GM10847 (cell line): ENCODE measurements at regions not wholly inside any gene's neighbourhood (a gene's known extent, or its start where the extent isn't known, plus 50 kb on each side); places are given as distances from the start of the nearest gene placed in this dataset.

Experiments
- POLR2A ChIP-seq: IDR thresholded peaks from 2 replicates; pipeline ENCODE4 v1.6.1; 2011; ENCODE audit not compliant: insufficient read length; ENCODE audit errors: extremely low read depth

DNA sequence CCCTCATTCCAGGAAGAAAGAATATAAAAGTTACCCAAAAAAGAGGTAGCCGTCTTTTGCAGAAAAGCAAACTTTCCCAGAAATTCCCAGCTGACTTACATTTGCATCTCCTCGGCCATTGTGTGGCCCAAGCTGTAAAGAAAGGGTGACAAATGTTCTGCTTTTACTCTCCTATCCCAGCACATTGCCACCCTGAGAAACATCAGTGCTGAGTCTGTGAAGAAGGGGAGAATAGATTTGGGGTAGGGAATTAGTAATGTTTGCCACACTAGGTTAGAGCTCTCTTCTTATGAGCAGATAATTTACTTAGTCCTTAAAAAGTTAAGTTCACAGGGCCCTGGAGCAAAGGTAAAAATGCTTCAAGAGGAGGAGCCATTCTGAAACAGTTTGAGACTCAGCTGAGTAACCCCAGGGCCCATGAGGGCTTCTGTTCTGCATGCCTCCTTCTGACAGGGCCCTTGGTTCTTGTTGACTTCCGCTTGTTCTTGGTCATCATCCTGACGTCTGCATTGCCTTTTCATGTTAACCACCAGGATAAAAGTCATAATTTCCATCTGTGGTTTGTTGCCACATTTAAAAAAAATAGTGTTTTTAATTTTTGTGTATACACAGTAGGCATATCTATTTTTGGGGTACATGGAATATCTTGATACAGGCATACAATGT is 550.7 kb downstream of the RNF144A start:
- TF ChIP-seq POLR2A = no peak

DNA sequence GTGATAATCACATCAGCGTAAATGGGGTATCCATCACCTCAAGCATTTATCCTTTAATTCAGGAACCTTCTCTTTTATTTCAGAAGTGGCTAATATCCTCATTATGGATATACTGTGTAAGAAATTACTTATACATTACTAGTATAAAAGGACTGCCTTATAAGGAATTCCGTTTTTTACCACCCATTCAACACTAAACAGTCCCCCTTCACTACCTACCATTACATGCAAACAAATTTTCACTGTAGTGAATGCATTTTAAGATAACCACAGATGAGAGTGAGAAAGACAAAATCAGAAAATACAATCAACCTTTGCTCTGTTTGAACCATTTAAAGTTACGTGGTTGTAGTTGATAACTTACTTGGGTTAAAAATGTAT is 551.2 kb downstream of the RNF144A start:
- no peak for TF ChIP-seq POLR2A

DNA sequence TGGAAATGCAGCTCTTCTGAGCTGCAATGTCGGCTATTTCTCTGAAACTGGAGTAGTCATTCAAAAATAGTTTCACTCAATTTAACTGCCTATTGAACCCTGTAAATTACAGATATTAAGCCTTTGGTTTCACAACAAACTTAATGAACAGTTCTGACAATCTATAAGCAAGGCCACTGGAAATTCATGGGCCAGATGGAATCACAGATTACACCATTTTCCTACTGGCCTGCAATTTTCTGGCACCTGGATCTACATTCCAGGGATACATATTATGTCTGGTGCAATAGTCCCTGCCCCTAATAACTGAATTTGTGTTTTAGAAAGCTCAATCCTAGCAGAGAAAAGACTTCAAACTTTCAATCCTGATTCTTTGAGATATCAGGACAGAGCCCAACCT is 551.7 kb downstream of the RNF144A start:
- TF ChIP-seq POLR2A = no peak

- TF ChIP-seq POLR2A = no peak
Measured at GRCh38 chr2:7471185-7471584, 554.0 kb downstream of the RNF144A start.

DNA sequence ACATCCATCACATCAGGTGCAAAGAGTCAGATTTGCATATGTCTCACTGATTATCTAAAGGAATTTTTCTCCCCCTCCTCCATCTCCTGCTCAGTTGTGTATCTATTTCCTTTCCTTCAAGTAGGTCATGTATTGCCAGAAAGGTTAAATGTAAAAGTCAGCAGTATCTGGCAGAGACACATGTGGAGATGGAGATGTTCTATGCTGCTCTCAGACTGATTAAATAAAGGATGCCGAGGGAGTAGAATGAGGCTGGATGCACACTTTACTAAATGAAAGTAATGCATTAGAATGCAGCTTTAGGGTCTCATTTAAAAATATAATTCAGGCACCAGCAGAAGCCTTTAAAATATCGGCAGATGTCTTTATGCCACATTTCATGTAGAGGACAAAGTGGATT is 555.3 kb downstream of the RNF144A start:
- TF ChIP-seq POLR2A = no peak

DNA sequence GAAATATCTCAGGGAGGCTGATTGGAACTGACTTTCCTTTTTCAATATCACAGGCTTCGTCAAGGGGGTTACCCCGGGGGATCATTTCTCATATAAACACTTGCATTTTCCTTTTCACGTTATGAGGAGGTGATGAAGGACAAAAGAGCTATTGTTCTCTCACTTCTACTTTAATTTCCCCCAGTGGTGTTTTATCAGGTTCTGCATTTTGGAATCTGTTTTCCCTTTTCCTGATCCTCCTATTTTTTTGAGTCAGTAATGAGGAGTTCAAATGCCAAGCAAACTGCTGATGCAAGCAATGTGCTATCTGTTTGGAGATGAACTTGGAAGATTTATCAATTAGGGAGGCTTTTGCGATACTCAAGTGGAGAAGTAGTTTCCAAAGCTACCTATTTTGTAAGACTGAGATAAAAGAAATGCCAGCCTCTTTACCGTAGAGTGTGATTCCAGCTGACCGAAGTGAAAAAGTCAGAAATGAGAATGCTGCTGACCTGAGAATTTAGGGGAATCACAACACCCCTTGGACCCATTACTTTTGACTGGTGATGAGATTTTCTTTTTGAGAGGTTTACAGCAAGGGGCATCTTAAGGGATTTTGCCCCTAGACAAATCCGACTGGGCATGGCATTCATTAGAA is 556.0 kb downstream of the RNF144A start:
- no peak for TF ChIP-seq POLR2A

DNA sequence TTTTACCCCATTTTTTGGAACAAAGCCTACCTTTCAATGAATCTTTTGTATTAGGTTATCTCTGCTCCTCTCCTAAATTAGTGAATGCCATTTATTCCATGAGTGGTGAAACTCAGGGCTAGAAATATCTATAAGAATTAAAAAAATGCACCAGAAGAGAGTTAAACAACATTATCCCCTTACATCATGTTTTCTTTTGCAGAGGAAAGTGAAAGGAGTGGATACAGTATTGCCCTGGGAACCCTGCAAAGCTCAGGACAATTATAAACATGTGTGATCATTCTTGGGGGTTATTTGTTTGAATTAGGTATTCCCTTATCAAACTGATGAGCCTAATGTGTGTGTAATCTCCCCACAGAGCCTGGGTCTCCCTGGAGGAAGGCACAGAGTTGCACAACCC is 559.2 kb downstream of the RNF144A start:
- no peak for TF ChIP-seq POLR2A

DNA sequence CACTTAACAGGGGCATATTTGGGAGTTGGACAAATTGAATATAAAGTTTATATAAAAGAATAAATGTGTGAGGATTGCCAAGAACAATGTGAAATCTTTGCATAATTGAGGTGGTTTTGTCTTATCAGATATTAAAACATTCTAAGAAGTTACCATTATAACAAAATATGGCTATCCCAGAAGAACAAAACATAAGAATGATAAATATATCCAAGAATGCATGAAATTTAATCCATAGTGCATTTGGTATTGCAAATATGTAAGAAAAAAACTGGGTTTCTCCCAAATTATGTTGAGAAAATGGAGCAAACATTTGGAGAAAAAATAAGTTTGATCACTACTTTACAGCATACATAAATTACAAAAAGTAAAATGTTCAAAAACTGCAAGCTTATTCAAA is 562.4 kb downstream of the RNF144A start:
- TF ChIP-seq POLR2A = no peak

DNA sequence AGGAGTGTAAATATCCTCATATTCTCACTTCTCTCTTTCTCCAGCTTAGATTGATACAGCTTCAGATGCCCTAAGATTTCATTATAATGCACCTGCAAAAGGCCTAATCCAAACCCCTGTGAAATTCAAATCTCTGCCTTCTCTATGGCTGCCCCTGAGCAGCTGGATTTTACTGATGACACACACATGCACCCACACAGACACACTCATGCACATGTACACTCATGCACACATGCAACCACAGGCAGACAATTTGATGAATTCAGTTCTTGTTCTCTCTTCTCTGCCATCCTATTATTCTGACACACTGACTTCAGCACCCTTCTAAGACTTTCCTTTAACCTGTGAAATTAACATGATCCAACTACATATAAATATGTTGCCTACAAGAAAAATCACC is 563.2 kb downstream of the RNF144A start:
- no peak for TF ChIP-seq POLR2A

DNA sequence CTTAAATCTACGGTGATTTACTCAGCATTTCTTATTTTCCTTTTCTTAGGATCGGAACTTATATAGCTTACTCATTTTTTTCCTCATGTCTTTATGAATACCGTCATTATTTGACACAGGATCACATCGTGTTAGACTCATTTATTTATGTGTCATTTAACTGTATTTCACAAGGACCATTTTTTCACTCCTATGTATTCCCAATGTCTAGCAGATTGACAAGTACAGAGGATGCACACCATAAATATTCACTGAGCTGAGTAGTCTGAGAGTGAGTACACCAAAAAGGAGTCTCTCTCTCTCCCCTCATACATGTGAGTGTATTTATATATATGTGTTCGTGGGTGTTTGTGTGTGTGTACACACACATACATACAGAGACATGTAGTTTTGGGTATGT is 573.5 kb downstream of the RNF144A start:
- no peak for TF ChIP-seq POLR2A

GRCh38 chr2:7492719-7493118 is 575.5 kb downstream of the RNF144A start:
- TF ChIP-seq POLR2A = no peak

- no peak for TF ChIP-seq POLR2A
Measured at GRCh38 chr2:7497178-7497577, 580.0 kb downstream of the RNF144A start.

- TF ChIP-seq POLR2A = no peak
Measured at GRCh38 chr2:7499018-7499417, 581.8 kb downstream of the RNF144A start.

DNA sequence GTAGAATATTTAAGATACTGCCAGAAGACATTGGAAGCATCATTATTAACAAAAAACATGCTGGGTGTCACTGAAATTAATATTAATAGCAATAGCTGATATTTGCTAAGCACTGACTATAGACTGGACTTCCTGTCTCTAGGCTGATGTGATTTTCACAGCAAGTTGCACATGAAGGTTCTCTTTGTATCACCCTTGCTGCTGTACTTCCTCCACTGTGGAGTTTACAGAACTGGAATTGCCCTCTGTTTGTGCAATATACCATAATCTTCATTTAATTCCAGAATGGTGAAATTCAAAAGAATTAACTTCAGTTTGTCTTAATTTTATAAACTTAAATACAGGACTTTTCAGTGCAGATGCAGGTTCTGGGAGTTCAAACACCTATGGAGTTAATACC is 585.1 kb downstream of the RNF144A start:
- no peak for TF ChIP-seq POLR2A

- TF ChIP-seq POLR2A = no peak
Measured at GRCh38 chr2:7508296-7508943, 591.2 kb downstream of the RNF144A start.

GRCh38 chr2:7510353-7510752 is 593.1 kb downstream of the RNF144A start:
- TF ChIP-seq POLR2A = no peak

- no peak for TF ChIP-seq POLR2A
Measured at GRCh38 chr2:7513834-7514233, 596.6 kb downstream of the RNF144A start.
